PC-9 (cell line): ENCODE measurements at regions not wholly inside any gene's neighbourhood (a gene's known extent, or its start where the extent isn't known, plus 50 kb on each side); places are given as distances from the start of the nearest gene placed in this dataset.
"Not testable (repeated sequence)": the region's sequence is repeated elsewhere in the genome, so short reads cannot be mapped to it uniquely, and the experiment has no call there.

ENCODE experiments used
- BruUV-seq: library from RNA; stranded (reverse); fragments of 400-500 nt; replicated peaks from 2 replicates; lab custom pipeline; 2021; lab: Mats Ljungman, UMichigan
- CTCF ChIA-PET: fragments of 300-600 bp; sonication (Branson Sonifier 250); formaldehyde crosslinking; loops from one replicate; lab custom pipeline; 2022; ENCODE audit warnings: antibody characterized with exemption; lab: Charles Lee
- POLR2A ChIA-PET: fragments of 300-600 bp; sonication (Branson Sonifier 250); formaldehyde crosslinking; loops from one replicate; lab custom pipeline; 2022; ENCODE audit warnings: antibody characterized with exemption; ENCODE audit not compliant: unreplicated experiment; lab: Charles Lee
- DNase-seq, 2 experiments: peaks; one replicate each; pipeline versions ENCODE4 v3.0.0 to v3.0.0-alpha.2; 2015 to 2022; ENCODE audit warnings: mixed read lengths in 1 of 2
- H2AFZ ChIP-seq: fragments of 200-600 bp; sonication (generic); 2 replicates; pipeline ENCODE4 v1.8.1; 2017; ENCODE audit warnings: antibody characterized with exemption
- H3F3A ChIP-seq: fragments of 200-600 bp; sonication (generic); 2 replicates; pipeline ENCODE4 v1.8.1; 2017; ENCODE audit warnings: antibody characterized with exemption, mild to moderate bottlenecking, low read depth; ENCODE audit not compliant: insufficient read depth
- H3K27ac ChIP-seq: fragments of 200-600 bp; sonication (generic); 2 replicates; pipeline ENCODE4 v1.6.1; 2016; ENCODE audit warnings: mixed run types
- H3K27me3 ChIP-seq: fragments of 200-600 bp; sonication (generic); 2 replicates; pipeline ENCODE4 v1.6.1; 2016; ENCODE audit warnings: low read depth, mixed run types; ENCODE audit not compliant: insufficient read depth
- H3K36me3 ChIP-seq: fragments of 200-600 bp; sonication (generic); 2 replicates; pipeline ENCODE4 v1.6.1; 2016; ENCODE audit warnings: low read depth, mixed run types
- H3K4me1 ChIP-seq: fragments of 200-600 bp; sonication (generic); replicated peaks from 2 replicates; pipeline ENCODE4 v1.6.1; 2016; ENCODE audit warnings: mixed run types; ENCODE audit not compliant: insufficient read depth
- H3K4me2 ChIP-seq: fragments of 200-600 bp; sonication (generic); 2 replicates; pipeline ENCODE4 v1.6.1; 2017; ENCODE audit warnings: mixed run types
- H3K4me3 ChIP-seq: fragments of 200-600 bp; sonication (generic); 2 replicates; pipeline ENCODE4 v1.6.1; 2016; ENCODE audit warnings: mixed run types
- H3K79me2 ChIP-seq: fragments of 200-600 bp; sonication (generic); 2 replicates; pipeline ENCODE4 v1.6.1; 2017; ENCODE audit warnings: low read depth, mixed run types
- H3K9me2 ChIP-seq: fragments of 200-600 bp; sonication (generic); 2 replicates; pipeline ENCODE4 v1.8.1; 2017; ENCODE audit warnings: mild to moderate bottlenecking; ENCODE audit not compliant: insufficient read depth
- H3K9me3 ChIP-seq: fragments of 200-600 bp; sonication (generic); 2 replicates; pipeline ENCODE4 v1.8.1; 2016; ENCODE audit warnings: low read depth; ENCODE audit not compliant: insufficient read depth
- H4K20me1 ChIP-seq: fragments of 200-600 bp; sonication (generic); 2 replicates; pipeline ENCODE4 v1.8.1; 2017; ENCODE audit not compliant: insufficient read depth
- EZH2 ChIP-seq: fragments of 200-600 bp; sonication (generic); IDR thresholded peaks from 2 replicates; pipeline ENCODE4 v1.8.0; 2017; ENCODE audit warnings: antibody characterized with exemption, low read depth
- intact Hi-C: fragments of 100-400 bp; cut with micrococcal nuclease; formaldehyde crosslinking; loops from one replicate; pipeline ENCODE4 v1.10.0; 2022; ENCODE audit not compliant: unreplicated experiment
- TF ChIP-seq, protein P1 (sequence below): fragments of 200-600 bp; sonication (generic); conservative IDR thresholded peaks from 2 replicates; pipeline ENCODE4 v1.6.1; 2017; ENCODE audit warnings: mixed run types, antibody characterized with exemption, mild to moderate bottlenecking, moderate library complexity

DNA sequence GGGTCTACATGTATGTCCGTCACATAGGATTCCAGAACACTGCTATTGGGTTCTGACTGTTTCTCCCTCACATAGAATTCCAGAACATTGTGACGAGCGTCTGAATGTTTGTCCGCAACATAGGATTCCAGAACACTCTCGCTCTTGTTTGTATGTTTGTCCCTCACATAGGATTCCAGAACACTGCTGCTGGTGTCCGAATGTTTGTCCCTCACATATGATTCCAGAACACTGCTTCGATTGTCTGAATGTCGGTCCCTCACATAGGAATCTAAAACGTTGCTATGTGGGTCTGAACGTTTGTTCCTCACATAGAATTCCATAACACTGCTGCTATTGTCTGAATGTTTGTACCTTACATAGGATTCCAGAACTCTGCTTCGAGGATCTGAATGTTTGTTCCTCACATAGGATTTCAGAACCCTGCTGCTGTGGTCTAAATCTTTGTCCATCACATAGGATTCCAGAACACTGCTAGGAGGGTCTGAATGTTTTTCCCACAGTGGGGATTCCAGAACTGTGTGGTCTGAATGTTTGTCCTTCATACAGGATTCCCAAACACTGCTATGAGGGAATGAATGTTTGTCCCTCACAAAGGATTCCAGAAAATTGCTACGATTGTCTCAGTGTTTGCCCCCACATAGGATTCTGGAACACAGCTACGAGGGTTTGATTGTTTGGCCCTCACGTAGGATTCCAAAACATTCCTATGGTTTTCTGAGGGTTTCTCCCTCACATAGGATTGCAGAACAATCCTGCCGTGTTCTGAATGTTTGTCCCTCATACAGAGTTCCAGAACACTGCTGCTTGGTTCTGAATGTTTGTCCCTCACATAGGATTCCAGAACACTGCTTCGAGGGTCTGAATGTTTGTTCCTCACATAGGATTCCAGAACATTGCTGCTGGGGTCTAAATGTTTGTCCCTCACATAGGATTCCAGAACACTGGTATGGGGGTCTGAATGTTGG is 220.5 kb downstream of the FOXD4L6 start:
- no peaks in the 10 kb centered on the region for H3K4me1 ChIP-seq
- H3K27ac ChIP-seq: no peak overlapping the region
- ChIA-PET CTCF (no interaction called here), POLR2A (no interaction called here)
- H3F3A ChIP-seq: no peaks in the 10 kb centered on the region
- H4K20me1 ChIP-seq: no peaks in the 10 kb centered on the region
- no peak for TF ChIP-seq EZH2
- TF ChIP-seq, protein P1, sequence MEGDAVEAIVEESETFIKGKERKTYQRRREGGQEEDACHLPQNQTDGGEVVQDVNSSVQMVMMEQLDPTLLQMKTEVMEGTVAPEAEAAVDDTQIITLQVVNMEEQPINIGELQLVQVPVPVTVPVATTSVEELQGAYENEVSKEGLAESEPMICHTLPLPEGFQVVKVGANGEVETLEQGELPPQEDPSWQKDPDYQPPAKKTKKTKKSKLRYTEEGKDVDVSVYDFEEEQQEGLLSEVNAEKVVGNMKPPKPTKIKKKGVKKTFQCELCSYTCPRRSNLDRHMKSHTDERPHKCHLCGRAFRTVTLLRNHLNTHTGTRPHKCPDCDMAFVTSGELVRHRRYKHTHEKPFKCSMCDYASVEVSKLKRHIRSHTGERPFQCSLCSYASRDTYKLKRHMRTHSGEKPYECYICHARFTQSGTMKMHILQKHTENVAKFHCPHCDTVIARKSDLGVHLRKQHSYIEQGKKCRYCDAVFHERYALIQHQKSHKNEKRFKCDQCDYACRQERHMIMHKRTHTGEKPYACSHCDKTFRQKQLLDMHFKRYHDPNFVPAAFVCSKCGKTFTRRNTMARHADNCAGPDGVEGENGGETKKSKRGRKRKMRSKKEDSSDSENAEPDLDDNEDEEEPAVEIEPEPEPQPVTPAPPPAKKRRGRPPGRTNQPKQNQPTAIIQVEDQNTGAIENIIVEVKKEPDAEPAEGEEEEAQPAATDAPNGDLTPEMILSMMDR: no peak
- no TSS peak for BruUV-seq
- no peak for DNase-seq
- no peaks in the 10 kb centered on the region for H3K79me2 ChIP-seq
- H3K4me2 ChIP-seq: no peak overlapping the region
- H3K9me3 ChIP-seq: no peaks in the 10 kb centered on the region
- H3K9me2 ChIP-seq: no peaks in the 10 kb centered on the region
- H3K4me3 ChIP-seq: no peak overlapping the region
- no peak overlapping the region for H2AFZ ChIP-seq
- no peaks in the 10 kb centered on the region for H3K36me3 ChIP-seq
- peaks cover 72% of the 10 kb centered on the region for H3K27me3 ChIP-seq
- intact Hi-C loops: no loop called here

DNA sequence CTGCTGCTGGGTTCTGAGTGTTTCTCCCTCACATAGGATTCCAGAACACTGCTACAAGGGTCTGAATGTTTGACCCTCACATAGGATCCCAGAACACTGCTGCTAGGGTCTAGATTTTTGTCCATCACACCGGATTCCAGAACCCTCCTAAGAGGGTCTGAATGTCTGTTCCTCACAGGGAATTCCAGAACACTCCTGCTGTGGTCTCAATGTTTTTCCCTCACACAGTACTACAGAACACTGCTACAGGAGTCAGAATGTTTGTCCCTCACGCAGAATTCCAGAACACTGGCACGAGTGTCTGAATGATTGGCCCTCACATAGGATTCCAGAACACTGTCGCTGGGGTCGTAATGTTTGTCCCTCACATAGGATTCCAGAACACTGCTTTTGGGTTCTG is 221.6 kb downstream of the FOXD4L6 start:
- H3K9me3 ChIP-seq, H3K4me3 ChIP-seq, DNase-seq, H3K9me2 ChIP-seq, H2AFZ ChIP-seq, H3K27ac ChIP-seq, CTCF ChIA-PET, POLR2A ChIA-PET, H4K20me1 ChIP-seq, H3K4me1 ChIP-seq, H3K79me2 ChIP-seq, H3K36me3 ChIP-seq, intact Hi-C loops, H3F3A ChIP-seq, H3K4me2 ChIP-seq, BruUV-seq: not testable (repeated sequence)
- peaks cover 62% of the 10 kb centered on the region for H3K27me3 ChIP-seq

DNA sequence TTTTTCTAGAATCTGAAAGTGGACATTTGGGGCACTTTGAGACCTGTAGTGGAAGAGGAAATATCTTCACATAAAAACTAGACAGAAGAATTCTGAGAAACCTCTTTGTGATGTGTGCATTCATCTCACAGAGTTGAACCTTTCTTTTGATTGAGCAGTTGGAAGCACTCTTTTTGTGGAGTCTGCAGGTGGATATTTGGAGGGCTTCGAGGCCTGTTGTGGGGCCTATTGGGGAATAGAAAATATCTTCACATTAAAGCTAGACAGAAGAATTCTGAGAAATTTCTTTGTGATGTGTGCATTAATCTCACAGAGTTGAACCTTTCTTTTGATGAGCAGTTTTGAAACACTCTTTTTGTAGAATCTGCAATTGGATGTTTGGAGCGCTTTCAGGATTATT is 236.2 kb downstream of the FOXD4L6 start:
- H3F3A ChIP-seq, H4K20me1 ChIP-seq, H3K9me2 ChIP-seq, CTCF ChIA-PET, intact Hi-C loops, H3K36me3 ChIP-seq, H3K27me3 ChIP-seq, POLR2A ChIA-PET, H3K9me3 ChIP-seq, DNase-seq, BruUV-seq, H3K4me1 ChIP-seq, H3K4me3 ChIP-seq, H2AFZ ChIP-seq, H3K4me2 ChIP-seq, H3K79me2 ChIP-seq, H3K27ac ChIP-seq: not testable (repeated sequence)

DNA sequence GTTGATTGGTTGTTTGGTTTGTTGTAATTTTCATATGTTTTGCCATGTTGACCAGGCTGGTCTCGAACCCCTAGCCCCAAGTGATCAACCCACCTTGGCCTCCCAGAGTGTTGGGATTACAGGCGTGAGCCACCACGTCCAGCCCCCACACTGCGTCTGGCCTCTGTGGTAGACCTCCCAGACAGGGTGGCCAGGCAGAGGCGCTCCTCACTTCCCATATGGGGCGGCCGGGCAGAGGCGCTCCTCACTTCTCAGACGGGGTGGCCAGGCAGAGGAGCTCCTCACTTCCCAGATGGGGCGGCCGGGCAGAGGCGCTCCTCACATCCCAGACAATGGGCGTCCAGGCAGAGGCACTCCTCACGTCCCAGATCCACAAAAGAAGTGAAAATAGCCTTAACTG is 242.6 kb downstream of the FOXD4L6 start:
- CTCF ChIA-PET, POLR2A ChIA-PET, H3K36me3 ChIP-seq, H3K9me2 ChIP-seq, H2AFZ ChIP-seq, DNase-seq, H3K9me3 ChIP-seq, H3F3A ChIP-seq, H3K27ac ChIP-seq, BruUV-seq, H3K4me2 ChIP-seq, intact Hi-C loops, H3K79me2 ChIP-seq, H3K4me3 ChIP-seq, H4K20me1 ChIP-seq, H3K4me1 ChIP-seq: not testable (repeated sequence)
- H3K27me3 ChIP-seq: peaks cover 11% of the 10 kb centered on the region; the same call in 1 of the 2 replicates

DNA sequence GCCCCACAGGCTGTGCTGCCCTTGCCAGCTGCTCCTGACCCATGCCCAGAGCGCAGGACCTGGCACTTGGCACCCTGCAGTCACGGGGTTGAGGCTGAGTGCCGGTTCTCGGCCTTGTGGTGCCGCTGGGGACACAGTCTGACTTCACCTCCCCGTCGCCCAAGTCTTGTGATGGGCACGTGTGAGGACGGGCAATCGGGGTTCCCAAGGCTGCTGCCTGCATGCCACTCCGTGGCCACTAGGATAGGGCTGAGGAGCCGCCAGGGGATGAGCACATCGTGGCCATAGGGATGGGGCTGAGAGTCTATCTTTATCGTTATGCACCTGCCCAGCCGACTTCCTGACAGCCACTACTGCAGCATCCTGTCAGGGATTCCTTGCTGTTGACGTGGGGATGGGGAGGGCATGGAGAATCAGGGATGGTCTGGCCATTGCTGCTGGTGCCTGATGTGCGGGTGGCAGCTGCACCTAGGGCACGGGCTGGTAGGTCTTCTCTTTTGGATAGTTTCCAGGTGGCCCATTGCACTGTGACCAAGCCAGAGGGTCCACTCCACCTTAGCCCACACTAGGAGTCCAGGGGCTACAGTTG is 243.5 kb downstream of the FOXD4L6 start:
- intact Hi-C loops, DNase-seq, H3K27ac ChIP-seq, BruUV-seq, H3K4me2 ChIP-seq, H3K9me2 ChIP-seq, H3K79me2 ChIP-seq, H2AFZ ChIP-seq, CTCF ChIA-PET, H3K4me1 ChIP-seq, H3K9me3 ChIP-seq, H4K20me1 ChIP-seq, H3K36me3 ChIP-seq, H3F3A ChIP-seq, H3K4me3 ChIP-seq, POLR2A ChIA-PET: not testable (repeated sequence)
- peaks cover 16% of the 10 kb centered on the region; the same call in 1 of the 2 replicates for H3K27me3 ChIP-seq
